KOPT-K1 (cell line): ENCODE measurements at regions not wholly inside any gene's neighbourhood (a gene's known extent, or its start where the extent isn't known, plus 50 kb on each side); places are given as distances from the start of the nearest gene placed in this dataset.
"Not testable (repeated sequence)": the region's sequence is repeated elsewhere in the genome, so short reads cannot be mapped to it uniquely, and the experiment has no call there.

ENCODE experiments used
- H3K27ac ChIP-seq: fragments of 200-600 bp; sonication (generic); 2 replicates; pipeline ENCODE4 v1.5.1; 2016; ENCODE audit warnings: antibody characterized with exemption, mild to moderate bottlenecking, low read depth, low read length; ENCODE audit not compliant: poor library complexity, severe bottlenecking
- H3K36me3 ChIP-seq: fragments of 200-600 bp; sonication (generic); 2 replicates; pipeline ENCODE4 v1.5.1; 2017; ENCODE audit warnings: antibody characterized with exemption, mild to moderate bottlenecking, low read length, moderate library complexity; ENCODE audit not compliant: insufficient read depth
- H3K9me3 ChIP-seq: fragments of 200-600 bp; sonication (generic); 2 replicates; pipeline ENCODE4 v1.5.1; 2017; ENCODE audit warnings: antibody characterized with exemption, low read length, mild to moderate bottlenecking; ENCODE audit not compliant: insufficient read depth, poor library complexity, severe bottlenecking

DNA sequence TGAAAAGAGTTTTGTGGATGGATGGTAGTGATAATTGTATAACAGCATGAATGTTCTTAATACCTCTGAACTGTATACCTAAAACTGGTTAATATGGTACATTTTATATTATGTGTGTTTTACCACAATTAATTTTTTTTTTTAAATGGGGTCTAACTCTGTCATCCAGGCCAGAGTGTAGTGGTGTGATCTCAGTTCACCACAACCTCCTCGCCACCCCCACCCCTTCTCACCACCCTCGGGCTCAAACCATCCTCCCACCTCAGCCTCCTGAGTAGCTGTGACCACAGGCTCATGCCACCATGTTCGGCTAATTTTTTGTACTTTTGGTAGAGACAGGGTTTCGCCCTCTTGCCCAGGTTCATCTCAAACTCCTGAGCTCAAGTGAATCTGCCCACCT is 123.2 kb downstream of the CDRT15L2 start:
- H3K9me3 ChIP-seq = no peaks in the 10 kb centered on the region
- H3K36me3 ChIP-seq = no peaks in the 10 kb centered on the region
- H3K27ac ChIP-seq = no peak overlapping the region

- Histone ChIP-seq H3K9me3 (no peaks in the 10 kb centered on the region), H3K36me3 (no peaks in the 10 kb centered on the region), H3K27ac (no peak overlapping the region)
Observed at GRCh38 chr17:20703781-20704180, 124.3 kb downstream of the CDRT15L2 start.

DNA sequence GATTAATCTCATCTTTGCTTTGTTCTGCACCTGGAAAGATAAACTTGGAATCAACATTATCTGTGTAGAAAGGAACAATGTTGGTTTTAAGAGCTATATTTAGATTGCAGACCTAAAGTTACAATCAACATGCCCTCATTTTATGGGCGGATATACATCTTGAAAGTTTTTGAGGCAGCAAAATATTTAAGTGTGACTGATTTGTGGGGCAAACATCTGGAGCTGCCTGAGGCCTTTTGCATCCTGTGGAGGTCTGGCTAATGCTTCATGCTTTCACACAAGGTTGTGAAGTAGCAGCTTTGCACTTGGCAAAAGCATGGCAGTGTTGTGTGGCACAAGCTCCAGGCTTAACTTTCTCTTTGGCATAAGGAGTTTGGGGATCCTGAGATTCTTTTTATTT is 125.7 kb downstream of the CDRT15L2 start:
- H3K27ac ChIP-seq, H3K36me3 ChIP-seq, H3K9me3 ChIP-seq: not testable (repeated sequence)

- Histone ChIP-seq H3K27ac (no peak overlapping the region), H3K9me3 (no peaks in the 10 kb centered on the region), H3K36me3 (no peaks in the 10 kb centered on the region)
Observed at GRCh38 chr17:20706751-20707373, 127.3 kb downstream of the CDRT15L2 start.

DNA sequence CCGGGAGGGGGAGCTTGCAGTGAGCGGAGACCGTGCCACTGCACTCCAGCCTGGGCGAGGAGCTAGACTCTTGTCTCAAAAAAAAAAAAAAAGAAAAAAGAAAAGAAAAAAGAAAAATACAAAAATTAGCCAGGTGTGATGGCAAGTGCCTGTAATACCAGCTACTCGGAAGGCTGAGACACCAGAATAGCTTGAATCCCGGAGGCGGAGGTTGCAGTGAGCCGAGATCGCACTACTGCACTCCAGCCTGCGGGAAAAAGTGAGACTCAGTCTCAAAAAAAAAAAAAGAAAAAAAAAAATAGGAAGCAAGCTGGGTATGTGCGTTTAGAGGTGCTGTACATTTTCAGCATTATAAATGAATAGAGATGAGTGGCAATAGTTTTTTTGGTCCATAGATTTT is 129.3 kb downstream of the CDRT15L2 start:
- H3K36me3 ChIP-seq, H3K9me3 ChIP-seq, H3K27ac ChIP-seq: not testable (repeated sequence)

DNA sequence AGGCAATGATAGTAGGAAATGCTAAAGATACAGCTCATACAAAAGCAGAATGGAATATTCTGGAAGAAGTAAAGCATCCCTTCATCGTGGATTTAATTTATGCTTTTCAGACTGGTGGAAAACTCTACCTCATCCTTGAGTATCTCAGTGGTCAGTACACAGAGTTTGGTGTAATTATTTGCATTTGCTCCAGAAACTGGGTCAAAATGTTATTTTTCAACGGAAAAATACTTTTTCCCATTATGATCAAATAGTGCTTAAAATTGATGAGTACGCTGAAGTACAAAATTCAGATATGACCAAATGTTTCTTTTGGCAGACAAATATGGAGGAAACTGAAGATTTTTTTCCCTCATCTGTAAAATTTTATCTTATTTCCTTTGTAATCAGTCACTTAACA is 137.0 kb downstream of the CDRT15L2 start:
- H3K27ac ChIP-seq, H3K36me3 ChIP-seq, H3K9me3 ChIP-seq: not testable (repeated sequence)

DNA sequence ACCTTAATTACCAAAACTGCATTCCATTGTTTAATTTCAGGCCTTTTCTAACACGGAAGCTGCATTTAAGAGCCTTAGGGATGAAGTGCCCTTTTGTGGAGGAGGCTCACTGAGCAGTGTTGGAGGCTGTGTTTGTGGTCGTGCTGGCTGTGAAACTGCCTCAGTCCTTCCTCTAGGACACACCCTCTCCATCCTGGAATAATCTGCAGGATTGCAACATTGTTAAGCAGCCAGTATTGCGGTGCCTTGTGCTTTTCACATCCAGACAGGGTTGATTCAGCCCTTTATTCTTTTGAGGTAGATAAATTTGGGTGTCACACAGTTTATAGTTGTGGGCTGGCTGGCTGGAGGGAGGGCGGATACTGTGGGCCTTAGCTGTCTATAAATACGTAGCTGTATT is 141.6 kb downstream of the CDRT15L2 start:
- Histone ChIP-seq H3K36me3 (no peaks in the 10 kb centered on the region), H3K9me3 (no peaks in the 10 kb centered on the region), H3K27ac (no peak overlapping the region)

- H3K36me3 ChIP-seq, H3K27ac ChIP-seq, H3K9me3 ChIP-seq: not testable (repeated sequence)
Observed at GRCh38 chr17:20724391-20724790, 144.9 kb downstream of the CDRT15L2 start.

GRCh38 chr17:20727201-20727600 is 147.7 kb downstream of the CDRT15L2 start:
- H3K36me3 ChIP-seq, H3K27ac ChIP-seq, H3K9me3 ChIP-seq: not testable (repeated sequence)

DNA sequence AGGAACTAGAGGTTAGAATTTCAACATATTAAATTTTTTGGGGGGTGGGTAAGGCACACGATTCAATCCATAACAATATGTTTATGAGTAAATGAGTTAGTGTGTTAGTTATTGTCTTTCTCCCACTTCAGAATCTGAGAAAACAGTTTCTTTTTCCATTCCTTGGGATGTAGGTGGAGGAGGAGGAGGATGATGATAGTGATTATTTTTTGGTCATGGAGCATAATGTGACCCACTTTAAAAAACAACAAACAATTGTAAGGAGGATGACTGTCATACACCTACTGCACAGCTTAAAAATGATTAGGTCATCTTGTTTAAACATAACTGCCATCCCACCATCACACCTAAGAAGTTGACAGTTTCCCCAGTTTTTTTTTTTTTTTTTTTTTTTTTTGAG is 148.7 kb downstream of the CDRT15L2 start:
- Histone ChIP-seq H3K36me3 (no peaks in the 10 kb centered on the region), H3K9me3 (no peaks in the 10 kb centered on the region), H3K27ac (no peak overlapping the region)

- H3K36me3 ChIP-seq, H3K9me3 ChIP-seq, H3K27ac ChIP-seq: not testable (repeated sequence)
Observed at GRCh38 chr17:20731131-20731530, 151.6 kb downstream of the CDRT15L2 start.

GRCh38 chr17:20733923-20734322 is 154.4 kb downstream of the CDRT15L2 start:
- no peaks in the 10 kb centered on the region for H3K36me3 ChIP-seq
- no peak overlapping the region for H3K27ac ChIP-seq

GRCh38 chr17:20735796-20736195 is 156.3 kb downstream of the CDRT15L2 start:
- Histone ChIP-seq H3K36me3 (no peaks in the 10 kb centered on the region), H3K27ac (no peak overlapping the region), H3K9me3 (no peaks in the 10 kb centered on the region)

More at GRCh38 chr17:20733923-20734322, 154.4 kb downstream of the CDRT15L2 start:
- H3K9me3 ChIP-seq = no peaks in the 10 kb centered on the region

- not testable (repeated sequence) for H3K27ac ChIP-seq, H3K36me3 ChIP-seq, H3K9me3 ChIP-seq
Observed at GRCh38 chr17:20737636-20738035, 158.1 kb downstream of the CDRT15L2 start.

DNA sequence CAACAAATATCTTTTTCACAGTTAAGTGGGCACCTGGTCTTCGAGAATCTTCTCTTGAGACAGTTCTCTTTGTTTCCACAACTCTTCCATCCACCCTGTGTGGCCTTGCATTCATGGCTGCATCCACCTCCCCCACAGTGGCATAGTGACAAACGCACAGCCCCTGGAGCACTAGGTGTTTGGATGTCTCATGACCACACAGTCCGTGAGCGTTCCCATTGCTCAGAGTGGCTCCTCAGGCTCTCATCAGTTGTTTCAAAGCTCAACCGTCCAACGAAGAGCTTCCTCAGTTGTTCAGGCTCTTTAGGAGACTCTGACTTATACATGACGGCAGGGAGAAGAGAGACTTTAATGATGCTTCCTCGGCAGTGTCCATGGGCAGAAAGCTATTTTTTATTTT is 191.6 kb downstream of the CDRT15L2 start:
- Histone ChIP-seq H3K27ac (no peak overlapping the region), H3K9me3 (peaks cover 5% of the 10 kb centered on the region)

DNA sequence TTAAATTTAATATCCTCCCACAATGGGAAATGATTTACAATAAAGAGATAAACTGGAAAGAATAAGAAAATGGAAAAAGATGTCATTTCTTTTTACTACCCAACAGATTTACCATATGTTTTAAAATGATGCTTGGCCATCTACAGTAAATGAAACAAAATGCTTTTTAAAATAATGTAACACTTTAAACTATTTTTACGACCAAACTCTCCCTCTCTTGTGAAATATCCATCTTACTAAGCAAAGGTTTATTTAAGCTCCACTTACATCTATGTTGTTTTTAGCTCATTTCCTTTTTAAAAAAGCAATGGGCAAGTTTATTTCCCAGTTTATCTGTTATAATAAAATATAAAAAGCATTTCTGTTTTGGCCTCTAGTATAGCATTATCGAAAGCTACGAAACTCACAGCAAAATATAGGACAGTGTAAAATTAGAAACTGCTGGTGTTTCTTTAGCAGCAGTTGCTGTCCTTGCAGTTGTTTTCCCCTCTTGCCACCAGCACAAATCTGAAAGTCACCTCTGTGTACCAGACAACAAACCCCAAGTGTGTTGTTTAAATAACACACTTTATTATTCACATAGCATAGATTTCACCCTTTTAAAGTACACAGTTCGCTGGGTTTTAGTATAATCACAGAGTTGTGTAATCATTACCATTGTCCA is 195.1 kb downstream of the CDRT15L2 start:
- H3K9me3 ChIP-seq = peaks cover 5% of the 10 kb centered on the region
- no peak overlapping the region for H3K27ac ChIP-seq

More for the DNA sequence above, 191.6 kb downstream of the CDRT15L2 start:
- H3K36me3 ChIP-seq = no peaks in the 10 kb centered on the region

More for the DNA sequence above, 195.1 kb downstream of the CDRT15L2 start:
- H3K36me3 ChIP-seq = no peaks in the 10 kb centered on the region
